Liver (tissue), 7 donors: ENCODE measurements at regions not wholly inside any gene's neighbourhood (a gene's known extent, or its start where the extent isn't known, plus 50 kb on each side); places are given as distances from the start of the nearest gene placed in this dataset.

Source experiments
- DNase-seq: peaks from one replicate; pipeline ENCODE4 v3.0.0-alpha.2; 2017; ENCODE audit warnings: low spot score
- H3K27ac ChIP-seq, 2 donors: one replicate each; pipeline ENCODE4 v1.7.0; 2013; ENCODE audit warnings: inconsistent platforms in 2 of 2, low read length in 2 of 2, control low read depth in 1 of 2, low read depth in 1 of 2, mild to moderate bottlenecking in 1 of 2
- H3K27me3 ChIP-seq, 4 donors: one replicate each; pipeline versions ENCODE4 v1.6.1 to v1.7.0; 2013; ENCODE audit warnings: low read length in 3 of 4, inconsistent platforms in 1 of 4, mild to moderate bottlenecking in 1 of 4, moderate library complexity in 1 of 4; ENCODE audit not compliant: control insufficient read depth in 4 of 4, insufficient read depth in 4 of 4
- H3K36me3 ChIP-seq, 4 donors: one replicate each; pipeline versions ENCODE4 v1.6.1 to v1.7.0; 2013; ENCODE audit warnings: low read length in 3 of 4, mild to moderate bottlenecking in 3 of 4, low read depth in 1 of 4, moderate library complexity in 1 of 4; ENCODE audit not compliant: control insufficient read depth in 4 of 4, insufficient read depth in 3 of 4
- H3K4me1 ChIP-seq, 4 donors: one replicate each; pipeline versions ENCODE4 v1.6.1 to v1.7.0; 2013; ENCODE audit warnings: low read length in 3 of 4, mild to moderate bottlenecking in 3 of 4, moderate library complexity in 1 of 4; ENCODE audit not compliant: control insufficient read depth in 4 of 4, insufficient read depth in 4 of 4
- H3K4me3 ChIP-seq, 3 donors: one replicate each; pipeline versions ENCODE4 v1.6.1 to v1.7.0; 2013; ENCODE audit warnings: low read length in 3 of 3, control low read depth in 1 of 3, low read depth in 1 of 3, mild to moderate bottlenecking in 1 of 3
- H3K9ac ChIP-seq, 2 donors: one replicate each; pipeline ENCODE4 v1.7.0; 2013; ENCODE audit warnings: low read length in 2 of 2, mild to moderate bottlenecking in 2 of 2, moderate library complexity in 2 of 2, control low read depth in 1 of 2, low read depth in 1 of 2
- H3K9me3 ChIP-seq, 4 donors: one replicate each; pipeline versions ENCODE4 v1.6.1 to v1.7.0; 2013; ENCODE audit warnings: low read length in 3 of 4; ENCODE audit not compliant: control insufficient read depth in 4 of 4
- ATF3 ChIP-seq: IDR thresholded peaks from 2 replicates; pipeline ENCODE4 v1.6.1; 2016; ENCODE audit warnings: antibody characterized with exemption
- EGR1 ChIP-seq, 2 donors: IDR thresholded peaks; 2 replicates each; pipeline ENCODE4 v1.6.1; 2016 to 2018; ENCODE audit warnings: antibody characterized with exemption in 2 of 2, low read depth in 2 of 2
- FOXA2 ChIP-seq: IDR thresholded peaks from 2 replicates; pipeline ENCODE4 v1.6.1; 2016; ENCODE audit warnings: antibody characterized with exemption
- GABPA ChIP-seq, 2 donors: IDR thresholded peaks in 1 of 2; conservative IDR thresholded peaks in 1 of 2; 2 replicates each; pipeline ENCODE4 v1.6.1; 2016; ENCODE audit warnings: antibody characterized with exemption in 2 of 2, mild to moderate bottlenecking in 1 of 2, moderate library complexity in 1 of 2
- HNF4A ChIP-seq, 2 donors: conservative IDR thresholded peaks; 2 replicates each; pipeline ENCODE4 v1.6.1; 2016; ENCODE audit warnings: antibody characterized with exemption in 2 of 2, mild to moderate bottlenecking in 2 of 2
- JUND ChIP-seq, 2 donors: IDR thresholded peaks; 2 replicates each; pipeline ENCODE4 v1.6.1; 2016; ENCODE audit warnings: antibody characterized with exemption in 2 of 2
- MAX ChIP-seq: IDR thresholded peaks from 2 replicates; pipeline ENCODE4 v1.6.1; 2016; ENCODE audit warnings: antibody characterized with exemption
- NR2F2 ChIP-seq: IDR thresholded peaks from 2 replicates; pipeline ENCODE4 v1.6.1; 2016; ENCODE audit warnings: antibody characterized with exemption
- RAD21 ChIP-seq, 2 donors: IDR thresholded peaks; 2 replicates each; pipeline ENCODE4 v1.6.1; 2016; ENCODE audit warnings: antibody characterized with exemption in 2 of 2, mild to moderate bottlenecking in 2 of 2
- REST ChIP-seq: IDR thresholded peaks from 2 replicates; pipeline ENCODE4 v1.6.1; 2016; ENCODE audit warnings: antibody characterized with exemption, mild to moderate bottlenecking
- RXRA ChIP-seq, 2 donors: IDR thresholded peaks; 2 replicates each; pipeline ENCODE4 v1.6.1; 2017 to 2018; ENCODE audit warnings: antibody characterized with exemption in 2 of 2, mild to moderate bottlenecking in 1 of 2
- SP1 ChIP-seq: IDR thresholded peaks from 2 replicates; pipeline ENCODE4 v1.6.1; 2018; ENCODE audit warnings: antibody characterized with exemption, mild to moderate bottlenecking
- TAF1 ChIP-seq: conservative IDR thresholded peaks from 2 replicates; pipeline ENCODE4 v1.6.1; 2016; ENCODE audit warnings: antibody characterized with exemption, mild to moderate bottlenecking
- YY1 ChIP-seq: IDR thresholded peaks from 2 replicates; pipeline ENCODE4 v1.6.1; 2016; ENCODE audit warnings: antibody characterized with exemption, mild to moderate bottlenecking
- ZBTB33 ChIP-seq: IDR thresholded peaks from 2 replicates; pipeline ENCODE4 v1.6.1; 2016; ENCODE audit warnings: antibody characterized with exemption
- WGBS: extraction: QIAGEN DNeasy Blood & Tissue Kit; methylation state at CpG from one replicate; pipeline ENCODE4 v1.1.7; 2013; 5-methylcytosine and 5-hydroxymethylcytosine counted together
- donor health status: healthy.
- donor health status: healthy.
- donor health status: healthy.
- donor health status: healthy.

GRCh38 chr4:178105242-178105641, 663.0 kb upstream of the AGA start (continued):
- TF ChIP-seq TAF1, result no peak

- WGBS, result 89% methylated on average over 19 of the region's 19 CpGs
- Histone ChIP-seq H3K27ac (no peak overlapping the region), H3K27me3 (no peaks in the 10 kb centered on the region), H3K9ac (no peak overlapping the region), H3K4me1 (no peaks in the 10 kb centered on the region), H3K4me3 (no peak overlapping the region), H3K36me3 (no peaks in the 10 kb centered on the region), H3K9me3 (no peaks in the 10 kb centered on the region)
- TF ChIP-seq REST, result no peak
- TF ChIP-seq JUND (IDR thresholded peaks at IDR 0.05), result no peak
- no peak for TF ChIP-seq RAD21 (IDR thresholded peaks at IDR 0.05)
- TF ChIP-seq RXRA (IDR thresholded peaks at IDR 0.05), result no peak
- no peak for TF ChIP-seq TAF1
- TF ChIP-seq FOXA2, result no peak
- TF ChIP-seq ZBTB33, result no peak
- no peak for TF ChIP-seq EGR1 (IDR thresholded peaks at IDR 0.05; ENCODE audit: low read depth in 2 of 2)
- no peak for TF ChIP-seq SP1
- no peak for TF ChIP-seq HNF4A (conservative IDR thresholded peaks at IDR 0.05)
- TF ChIP-seq YY1, result no peak
- no peak for TF ChIP-seq MAX
- no peak for TF ChIP-seq GABPA (IDR thresholded peaks at IDR 0.05 in 1 of 2, conservative IDR thresholded peaks at IDR 0.05 in 1 of 2)
- TF ChIP-seq NR2F2, result no peak
- no peak for DNase-seq
Observed at GRCh38 chr4:178136736-178137345, 694.6 kb upstream of the AGA start.

GRCh38 chr4:178137732-178138471, 695.7 kb upstream of the AGA start:
- Histone ChIP-seq H3K9ac (no peak overlapping the region), H3K36me3 (no peaks in the 10 kb centered on the region), H3K4me3 (no peak overlapping the region), H3K4me1 (no peaks in the 10 kb centered on the region), H3K27ac (no peak overlapping the region), H3K9me3 (peaks cover 0 to 5% (median 0%) of the 10 kb centered on the region in 4 donors), H3K27me3 (no peaks in the 10 kb centered on the region)
- no peak for TF ChIP-seq RAD21 (IDR thresholded peaks at IDR 0.05)
- TF ChIP-seq SP1, result no peak
- TF ChIP-seq MAX, result no peak
- TF ChIP-seq ATF3, result no peak
- no peak for TF ChIP-seq JUND (IDR thresholded peaks at IDR 0.05)
- TF ChIP-seq RXRA (IDR thresholded peaks at IDR 0.05), result no peak
- TF ChIP-seq REST, result no peak
- TF ChIP-seq NR2F2, result no peak
- no peak for DNase-seq
- WGBS, result 92% methylated on average over 22 of the region's 22 CpGs
